ENCODE measurements at regions not wholly inside any gene's neighbourhood (a gene's known extent, or its start where the extent isn't known, plus 50 kb on each side); places are given as distances from the start of the nearest gene placed in this dataset.
A peak's percentile ranks its signal among the peaks of the same experiment; 100 is the strongest.

DNA sequence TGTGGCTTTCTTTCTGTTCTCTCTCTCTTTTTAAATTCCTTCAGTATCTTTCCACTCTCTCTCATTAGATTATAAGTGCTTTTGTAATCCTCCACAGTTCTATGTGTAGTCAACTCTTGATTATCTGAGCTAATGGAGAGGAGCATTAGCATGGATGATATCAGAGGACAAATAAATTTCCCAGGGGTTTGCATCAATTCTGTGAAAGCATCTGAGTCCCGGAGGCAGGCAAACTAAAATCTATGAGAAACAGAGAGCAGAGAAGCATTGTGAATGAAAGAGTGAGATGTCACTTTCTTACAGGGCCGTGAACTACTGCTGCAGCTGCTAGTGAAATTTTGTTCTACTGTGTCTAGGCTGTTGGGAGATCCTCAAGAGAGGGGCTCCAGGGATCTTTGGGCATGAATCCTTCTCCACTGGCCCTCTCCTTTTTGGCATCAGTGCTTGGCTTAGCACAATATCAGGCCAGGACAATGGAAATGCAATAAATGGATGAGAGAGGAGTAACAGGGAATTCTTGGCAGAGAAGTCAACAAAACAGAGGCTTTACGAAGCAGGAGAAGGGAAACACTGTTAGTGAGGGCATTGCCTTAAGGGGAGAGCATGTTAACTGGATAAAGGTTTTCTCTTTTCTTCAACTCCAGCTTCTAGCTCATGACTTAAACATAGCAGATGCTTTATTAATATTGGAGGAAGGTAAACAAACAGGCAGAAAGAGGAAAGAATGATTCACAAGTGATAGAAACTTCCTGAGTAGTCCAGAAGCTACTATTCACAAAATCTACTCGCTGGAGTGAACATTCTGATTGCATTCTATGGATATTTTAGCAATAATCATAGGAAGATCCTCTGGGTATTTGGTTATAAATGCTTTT is 847.0 kb upstream of the MAP3K7 start:
- Histone ChIP-seq H3K27me3 (no peaks in the 10 kb centered on the region), H3K9me3 (replicated peaks) (no peaks in the 10 kb centered on the region), H3K4me1 (no peaks in the 10 kb centered on the region), H3K36me3 (no peaks in the 10 kb centered on the region), H3K4me3 (no peak overlapping the region), H3K27ac (no peak overlapping the region)
- no peak for DNase-seq

- no peaks in the 10 kb centered on the region for H3K4me1 ChIP-seq
Measured at GRCh38 chr6:91428953-91429560, 842.2 kb upstream of the MAP3K7 start.

GRCh38 chr6:91428296-91428695 is 841.4 kb upstream of the MAP3K7 start:
- Histone ChIP-seq H3K36me3 (no peaks in the 10 kb centered on the region), H3K27me3 (no peaks in the 10 kb centered on the region), H3K9me3 (replicated peaks) (no peaks in the 10 kb centered on the region), H3K27ac (no peak overlapping the region), H3K4me3 (no peak overlapping the region), H3K4me1 (no peaks in the 10 kb centered on the region)
- DNase-seq: no peak

More at GRCh38 chr6:91428953-91429560, 842.2 kb upstream of the MAP3K7 start:
- H3K9me3 ChIP-seq (replicated peaks): no peaks in the 10 kb centered on the region
- H3K36me3 ChIP-seq: no peaks in the 10 kb centered on the region
- no peak overlapping the region for H3K27ac ChIP-seq
- H3K4me3 ChIP-seq: no peak overlapping the region
- no peak for DNase-seq
- H3K27me3 ChIP-seq: no peaks in the 10 kb centered on the region

DNA sequence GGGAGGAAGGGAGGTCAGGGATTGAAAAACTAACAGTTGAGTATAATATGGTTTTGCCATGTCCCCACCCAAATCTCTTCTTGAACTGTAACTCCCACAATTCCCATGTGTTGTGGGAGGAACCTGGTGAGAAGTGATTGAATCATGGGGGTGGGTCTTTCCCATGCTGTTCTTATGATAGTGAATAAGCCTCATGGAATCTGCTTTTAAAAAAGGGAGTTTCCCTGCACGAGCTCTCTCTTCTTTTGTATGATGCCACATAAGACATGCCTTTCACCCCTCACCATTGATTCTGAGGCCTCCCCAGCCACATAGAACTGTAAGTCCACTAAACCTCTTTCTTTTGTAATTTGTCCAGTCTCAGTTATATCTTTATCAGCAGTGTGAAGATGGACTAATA is 833.4 kb upstream of the MAP3K7 start:
- H3K4me1 ChIP-seq: no peaks in the 10 kb centered on the region
- no peaks in the 10 kb centered on the region for H3K27me3 ChIP-seq
- H3K27ac ChIP-seq: no peak overlapping the region
- no peak overlapping the region for H3K4me3 ChIP-seq
- no peaks in the 10 kb centered on the region for H3K36me3 ChIP-seq
- H3K9me3 ChIP-seq (replicated peaks): peaks cover 12% of the 10 kb centered on the region; the same call in 1 of the 2 replicates
- DNase-seq: no peak

DNA sequence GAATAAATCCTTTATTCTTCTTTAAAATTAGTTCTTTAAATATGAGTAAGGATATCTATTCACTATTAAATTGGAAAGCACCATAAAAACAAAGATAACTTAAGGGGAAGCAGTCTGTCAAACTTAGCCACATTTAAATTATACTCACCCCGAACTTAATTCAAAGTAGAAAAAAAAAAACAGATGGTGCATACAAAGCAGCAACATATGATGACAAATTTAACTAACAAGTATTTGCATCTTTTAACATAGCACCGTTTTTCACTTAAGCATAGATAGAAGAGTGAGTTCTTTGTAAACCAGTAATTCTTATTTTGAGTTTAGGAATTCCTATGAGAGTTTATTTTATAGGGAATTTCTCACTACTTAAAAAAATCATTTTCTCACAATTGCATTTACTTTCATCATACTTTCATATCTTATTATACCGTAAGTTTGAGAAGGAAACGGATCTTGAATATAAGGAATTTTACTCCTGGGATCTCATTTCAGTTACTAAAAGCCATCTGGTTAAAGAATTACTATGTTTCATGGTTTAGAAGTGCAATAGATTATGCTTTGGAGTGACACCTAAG is 828.2 kb upstream of the MAP3K7 start:
- Histone ChIP-seq H3K4me1 (no peaks in the 10 kb centered on the region), H3K27ac (no peak overlapping the region), H3K4me3 (no peak overlapping the region), H3K9me3 (replicated peaks) (peaks cover 9% of the 10 kb centered on the region; the same call in 1 of the 2 replicates), H3K36me3 (no peaks in the 10 kb centered on the region), H3K27me3 (no peaks in the 10 kb centered on the region)
- DNase-seq: no peak

DNA sequence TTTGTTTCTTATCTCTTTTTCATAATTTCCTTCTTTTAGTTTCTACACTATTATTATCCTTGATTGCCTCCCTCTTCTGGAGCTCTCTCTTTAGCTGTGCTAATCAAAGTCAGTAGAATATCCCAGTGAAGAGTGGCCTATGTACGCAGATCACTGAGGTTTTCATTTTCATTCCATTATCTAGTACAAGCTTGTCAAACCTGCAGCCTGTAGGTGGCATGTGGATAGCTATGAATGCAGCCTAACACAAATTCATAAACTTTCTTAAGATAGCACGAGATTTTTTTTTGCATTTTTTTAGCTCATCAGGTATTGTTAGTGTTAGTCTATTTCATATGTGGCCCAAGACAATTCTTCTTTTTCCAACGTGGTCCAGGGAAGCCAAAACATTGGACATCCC is 825.7 kb upstream of the MAP3K7 start:
- no peak for DNase-seq
- H3K4me1 ChIP-seq: peaks cover 17% of the 10 kb centered on the region

DNA sequence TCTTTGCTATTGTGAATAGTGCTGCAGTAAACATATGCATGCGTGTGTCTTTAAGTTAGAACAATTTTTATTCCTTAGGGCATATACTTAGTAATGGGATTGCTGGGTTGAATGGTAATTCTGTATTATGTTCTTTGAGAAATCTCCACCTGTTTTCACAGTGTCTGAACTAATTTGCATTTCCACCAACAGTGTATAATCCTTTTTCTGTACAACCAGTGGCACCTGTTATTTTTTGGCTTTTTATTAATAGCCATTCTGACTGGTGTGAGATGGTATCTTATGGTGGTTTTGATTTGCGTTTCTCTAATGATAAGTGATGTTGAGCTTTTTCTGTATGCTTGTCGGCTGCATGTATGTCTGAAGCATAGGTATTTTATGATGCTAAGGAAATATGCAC is 820.8 kb upstream of the MAP3K7 start:
- H3K27me3 ChIP-seq: no peaks in the 10 kb centered on the region
- H3K36me3 ChIP-seq: no peaks in the 10 kb centered on the region
- peak; percentile 3 to 61 for DNase-seq
- H3K4me1 ChIP-seq: peaks cover 24% of the 10 kb centered on the region
- peaks cover 2% of the 10 kb centered on the region; the same call in 1 of the 2 replicates for H3K9me3 ChIP-seq (replicated peaks)
- no peak overlapping the region for H3K4me3 ChIP-seq
- H3K27ac ChIP-seq: peak overlapping the region; percentile 62

More for the DNA sequence above, 825.7 kb upstream of the MAP3K7 start:
- H3K36me3 ChIP-seq: no peaks in the 10 kb centered on the region
- H3K4me3 ChIP-seq: no peak overlapping the region
- H3K27ac ChIP-seq: no peak overlapping the region
- peaks cover 2% of the 10 kb centered on the region; the same call in 1 of the 2 replicates for H3K9me3 ChIP-seq (replicated peaks)
- H3K27me3 ChIP-seq: no peaks in the 10 kb centered on the region

- Histone ChIP-seq H3K36me3 (no peaks in the 10 kb centered on the region), H3K9me3 (replicated peaks) (no peaks in the 10 kb centered on the region; the same call in 1 of the 2 replicates), H3K4me1 (no peaks in the 10 kb centered on the region), H3K4me3 (no peak overlapping the region), H3K27ac (no peak overlapping the region), H3K27me3 (no peaks in the 10 kb centered on the region)
- DNase-seq: no peak
Measured at GRCh38 chr6:91392951-91393350, 806.1 kb upstream of the MAP3K7 start.

DNA sequence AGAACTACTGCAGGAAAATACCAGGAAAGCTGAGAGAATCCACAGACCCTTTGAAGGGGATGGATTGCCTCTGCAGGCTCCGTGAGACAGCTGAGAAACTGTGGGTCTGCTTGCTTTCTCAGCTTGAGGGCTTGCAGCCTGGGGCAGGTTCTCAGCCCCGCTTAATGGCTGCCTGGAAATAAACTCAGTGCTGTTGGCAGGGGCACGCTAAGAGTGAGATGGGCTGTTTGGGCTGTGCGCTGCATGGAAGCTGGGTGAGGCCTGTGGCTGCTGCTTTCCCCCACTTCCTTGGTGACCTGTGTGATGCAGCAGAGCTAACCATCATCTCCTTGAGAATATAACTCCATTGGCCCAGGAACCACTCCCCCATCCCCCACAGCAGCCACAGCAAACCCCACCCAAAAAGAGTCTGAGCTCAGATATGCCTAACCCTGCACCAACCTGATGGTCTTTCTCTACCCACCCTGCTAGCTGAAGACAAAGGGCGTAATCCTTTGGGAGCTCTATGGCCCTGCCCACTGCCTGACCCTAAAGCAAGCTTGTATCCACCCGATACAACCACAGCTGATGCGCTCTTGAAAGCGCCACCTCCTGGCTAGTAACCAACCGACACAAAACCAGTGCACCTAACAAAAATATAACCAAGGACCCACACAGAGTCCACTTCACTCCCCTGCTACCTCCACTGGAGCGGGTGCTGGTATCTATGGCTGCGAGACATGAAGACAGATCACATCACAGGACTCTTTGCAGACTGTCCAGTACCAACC is 800.6 kb upstream of the MAP3K7 start:
- Histone ChIP-seq H3K36me3 (no peaks in the 10 kb centered on the region), H3K27ac (no peak overlapping the region), H3K4me1 (peaks cover 7% of the 10 kb centered on the region; the same call in 1 of the 2 replicates), H3K27me3 (no peaks in the 10 kb centered on the region), H3K4me3 (no peak overlapping the region), H3K9me3 (replicated peaks) (no peaks in the 10 kb centered on the region; the same call in 1 of the 2 replicates)
- no peak for DNase-seq

DNA sequence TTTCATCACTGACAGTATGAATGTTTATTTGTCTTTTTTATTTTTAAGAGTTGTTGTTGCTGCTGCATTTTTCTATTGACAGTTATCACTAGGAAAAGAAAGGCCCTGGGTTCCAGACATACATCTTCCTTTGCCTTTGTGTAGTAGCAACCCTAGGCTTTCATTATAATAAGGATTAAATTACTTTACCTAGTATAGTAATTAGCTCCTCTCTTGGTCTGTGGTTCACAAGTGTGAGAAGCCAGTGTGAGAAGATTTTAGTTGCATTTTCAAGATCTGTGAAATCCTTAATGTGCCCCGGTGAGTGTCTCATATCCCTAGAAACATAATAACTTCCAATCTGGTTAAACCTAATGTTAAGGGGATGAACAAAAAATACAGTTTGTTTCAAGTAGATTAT is 799.3 kb upstream of the MAP3K7 start:
- H3K27ac ChIP-seq: no peak overlapping the region

DNA sequence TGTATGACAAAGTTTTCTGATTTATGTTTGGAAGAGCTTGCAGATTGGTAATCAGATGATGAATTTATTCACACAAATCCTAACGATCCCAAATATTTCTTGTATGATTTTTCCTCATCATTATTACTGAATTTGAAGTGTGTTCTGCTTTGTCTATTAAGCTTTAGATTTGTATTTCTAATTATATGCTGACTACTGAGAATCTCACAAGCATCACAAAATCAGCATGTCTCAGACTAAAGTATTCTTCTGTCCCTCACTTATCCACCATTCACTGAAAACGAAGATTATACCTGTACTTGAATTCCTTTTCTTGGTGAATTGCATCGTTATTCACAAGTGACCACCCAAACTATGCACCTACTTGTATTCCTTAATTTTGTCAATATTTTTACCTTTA is 796.3 kb upstream of the MAP3K7 start:
- Histone ChIP-seq H3K36me3 (no peaks in the 10 kb centered on the region), H3K9me3 (replicated peaks) (no peaks in the 10 kb centered on the region), H3K27ac (no peak overlapping the region; the same call in 1 of the 2 replicates), H3K4me1 (peaks cover 7% of the 10 kb centered on the region; the same call in 1 of the 2 replicates), H3K4me3 (no peak overlapping the region), H3K27me3 (no peaks in the 10 kb centered on the region)
- no peak for DNase-seq

More for the DNA sequence above, 799.3 kb upstream of the MAP3K7 start:
- Histone ChIP-seq H3K27me3 (no peaks in the 10 kb centered on the region), H3K9me3 (replicated peaks) (no peaks in the 10 kb centered on the region; the same call in 1 of the 2 replicates), H3K36me3 (no peaks in the 10 kb centered on the region), H3K4me3 (no peak overlapping the region), H3K4me1 (peaks cover 7% of the 10 kb centered on the region; the same call in 1 of the 2 replicates)
- DNase-seq: no peak

- H3K9me3 ChIP-seq (replicated peaks): no peaks in the 10 kb centered on the region
- DNase-seq: peak; percentile 47 to 56
- H3K27me3 ChIP-seq: no peaks in the 10 kb centered on the region
- no peak overlapping the region for H3K27ac ChIP-seq
- no peaks in the 10 kb centered on the region for H3K36me3 ChIP-seq
- H3K4me3 ChIP-seq: no peak overlapping the region
- no peaks in the 10 kb centered on the region for H3K4me1 ChIP-seq
Measured at GRCh38 chr6:91376686-91377085, 789.8 kb upstream of the MAP3K7 start.

DNA sequence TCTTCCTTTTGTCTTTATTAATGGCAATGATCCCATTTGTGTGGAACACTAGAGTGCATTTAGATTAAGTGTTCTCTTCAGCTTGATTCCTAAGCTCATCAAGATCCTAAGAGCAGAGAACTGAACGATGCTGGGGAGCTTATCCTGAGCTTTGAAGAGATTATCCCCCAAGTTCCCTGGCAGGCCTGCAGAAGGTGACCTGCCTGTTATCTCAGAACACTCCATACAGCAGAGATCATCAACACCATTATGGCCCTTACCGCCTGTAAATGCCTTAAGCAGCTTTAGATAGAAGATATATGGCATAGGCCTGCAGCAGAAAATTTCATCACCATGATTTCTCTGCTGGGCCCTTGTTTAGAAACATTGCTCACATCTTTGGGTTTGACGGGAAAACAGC is 779.9 kb upstream of the MAP3K7 start:
- Histone ChIP-seq H3K4me1 (no peaks in the 10 kb centered on the region), H3K4me3 (no peak overlapping the region), H3K27me3 (no peaks in the 10 kb centered on the region), H3K27ac (no peak overlapping the region), H3K9me3 (replicated peaks) (no peaks in the 10 kb centered on the region), H3K36me3 (no peaks in the 10 kb centered on the region)
- no peak for DNase-seq

DNA sequence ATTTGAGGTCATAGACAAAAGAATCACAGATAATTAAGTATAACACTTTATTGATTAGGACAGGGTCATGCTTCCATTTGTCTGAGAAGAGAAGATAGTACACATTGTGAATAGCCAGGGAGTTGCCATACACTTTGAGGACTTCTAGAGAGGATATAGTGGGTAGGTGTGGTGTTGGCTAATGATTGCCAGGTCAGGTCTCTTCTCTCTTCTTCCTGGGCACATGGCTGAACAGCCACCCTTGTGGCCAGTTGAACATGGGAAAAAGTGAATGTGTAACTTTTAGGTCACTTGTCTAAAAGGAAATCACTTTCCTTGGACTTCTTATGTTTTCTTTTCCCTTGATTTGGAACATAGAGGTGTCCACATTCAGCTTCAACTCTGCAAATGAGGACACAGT is 772.1 kb upstream of the MAP3K7 start:
- Histone ChIP-seq H3K27ac (no peak overlapping the region), H3K9me3 (replicated peaks) (no peaks in the 10 kb centered on the region), H3K27me3 (no peaks in the 10 kb centered on the region), H3K36me3 (no peaks in the 10 kb centered on the region), H3K4me1 (no peaks in the 10 kb centered on the region), H3K4me3 (no peak overlapping the region)
- DNase-seq: no peak
